SU-DHL-6 (cell line): ENCODE measurements at regions not wholly inside any gene's neighbourhood (a gene's known extent, or its start where the extent isn't known, plus 50 kb on each side); places are given as distances from the start of the nearest gene placed in this dataset.

ENCODE experiments used
- H2AFZ ChIP-seq: fragments of 200-600 bp; sonication (generic); 2 replicates; pipeline ENCODE4 v1.6.1; 2014; ENCODE audit warnings: low read depth, mild to moderate bottlenecking, moderate library complexity, mixed read lengths, antibody characterized with exemption, low read length; ENCODE audit not compliant: severe bottlenecking
- H3F3A ChIP-seq: fragments of 200-600 bp; shearing (Covaris generic); 2 replicates; pipeline ENCODE4 v1.6.0; 2016; ENCODE audit warnings: antibody characterized with exemption, mild to moderate bottlenecking; ENCODE audit not compliant: insufficient read depth
- H3K27ac ChIP-seq: fragments of 200-600 bp; sonication (generic); 2 replicates; pipeline ENCODE4 v1.5.1; 2016; ENCODE audit warnings: low read depth, mild to moderate bottlenecking, low read length, moderate library complexity, mixed read lengths
- H3K27me3 ChIP-seq: fragments of 200-600 bp; sonication (generic), shearing (Covaris generic); 2 replicates; pipeline ENCODE4 v1.6.0; 2014; ENCODE audit warnings: mild to moderate bottlenecking, low read length
- H3K36me3 ChIP-seq: fragments of 200-600 bp; sonication (generic); 2 replicates; pipeline ENCODE4 v1.6.1; 2014; ENCODE audit warnings: mild to moderate bottlenecking, low read length, mixed read lengths
- H3K4me2 ChIP-seq: fragments of 300-600, 200-600 bp; shearing (Covaris generic), sonication (generic); 2 replicates; pipeline ENCODE4 v1.6.0; 2014; ENCODE audit warnings: low read length, low read depth, mild to moderate bottlenecking; ENCODE audit not compliant: poor library complexity, severe bottlenecking
- H3K4me3 ChIP-seq: fragments of 200-600 bp; sonication (generic); 2 replicates; pipeline ENCODE4 v1.5.1; 2014; ENCODE audit warnings: antibody characterized with exemption, low read length, mild to moderate bottlenecking, mixed read lengths; ENCODE audit not compliant: insufficient read depth, poor library complexity, severe bottlenecking
- H3K79me2 ChIP-seq: fragments of 200-600 bp; sonication (generic); 2 replicates; pipeline ENCODE4 v1.6.1; 2014; ENCODE audit warnings: mild to moderate bottlenecking, low read length, moderate library complexity; ENCODE audit not compliant: insufficient read depth
- H3K9ac ChIP-seq: fragments of 200-600 bp; sonication (generic); 2 replicates; pipeline ENCODE4 v1.7.0; 2014; ENCODE audit warnings: mild to moderate bottlenecking, low read length
- H3K9me2 ChIP-seq: fragments of 200-600 bp; sonication (generic); replicated peaks from 2 replicates; pipeline ENCODE4 v1.6.1; 2014; ENCODE audit warnings: low read length; ENCODE audit not compliant: insufficient read depth
- H3K9me3 ChIP-seq: fragments of 200-600 bp; sonication (generic); 2 replicates; pipeline ENCODE4 v1.6.1; 2014; ENCODE audit warnings: low read length, mixed read lengths; ENCODE audit not compliant: insufficient read depth
- H4K20me1 ChIP-seq: fragments of 200-600 bp; sonication (generic); 2 replicates; pipeline ENCODE4 v1.6.1; 2014; ENCODE audit warnings: low read depth, mild to moderate bottlenecking, antibody characterized with exemption, low read length, moderate library complexity, mixed read lengths
- EZH2phosphoT487 ChIP-seq: fragments of 200-600 bp; sonication (generic), shearing (Covaris generic); conservative IDR thresholded peaks from 2 replicates; pipeline ENCODE4 v1.6.1; 2018; ENCODE audit warnings: mild to moderate bottlenecking, antibody characterized with exemption, low read length, moderate library complexity, mixed read lengths
- TF ChIP-seq, protein P1 (sequence below): fragments of 200-600 bp; sonication (generic); IDR thresholded peaks from one replicate; pipeline ENCODE4 v1.5.1; 2017; ENCODE audit warnings: antibody characterized with exemption, mild to moderate bottlenecking, low read length, moderate library complexity; ENCODE audit not compliant: insufficient read depth, poor library complexity, severe bottlenecking

DNA sequence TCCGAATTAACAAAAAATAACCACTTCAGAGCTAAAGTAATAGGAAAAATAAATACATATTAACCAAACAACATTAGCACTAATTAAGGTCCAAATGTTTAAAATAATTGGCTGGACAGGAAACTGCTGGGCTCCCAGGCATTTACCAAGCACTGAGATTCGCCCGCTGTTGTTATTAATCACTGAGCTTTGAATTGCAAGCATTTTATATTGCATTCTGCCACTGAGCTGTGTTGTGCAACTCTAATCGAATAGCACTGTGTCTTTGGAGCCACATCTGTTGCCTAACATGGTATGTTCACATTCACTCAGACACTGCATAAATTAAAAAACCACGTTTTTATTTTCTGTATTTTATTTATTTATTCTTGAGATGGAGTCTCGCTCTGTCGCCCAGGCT lies 88.9 kb downstream of the SOWAHC start:
- H3K9me2 ChIP-seq = no peaks in the 10 kb centered on the region
- H4K20me1 ChIP-seq = no peaks in the 10 kb centered on the region
- no peak overlapping the region for H3K9ac ChIP-seq
- H3K79me2 ChIP-seq = no peaks in the 10 kb centered on the region
- no peaks in the 10 kb centered on the region for H3K27me3 ChIP-seq
- H3K9me3 ChIP-seq = no peaks in the 10 kb centered on the region
- no peak overlapping the region for H2AFZ ChIP-seq
- no peaks in the 10 kb centered on the region for H3F3A ChIP-seq
- TF ChIP-seq EZH2phosphoT487 = no peak
- TF ChIP-seq, protein P1, sequence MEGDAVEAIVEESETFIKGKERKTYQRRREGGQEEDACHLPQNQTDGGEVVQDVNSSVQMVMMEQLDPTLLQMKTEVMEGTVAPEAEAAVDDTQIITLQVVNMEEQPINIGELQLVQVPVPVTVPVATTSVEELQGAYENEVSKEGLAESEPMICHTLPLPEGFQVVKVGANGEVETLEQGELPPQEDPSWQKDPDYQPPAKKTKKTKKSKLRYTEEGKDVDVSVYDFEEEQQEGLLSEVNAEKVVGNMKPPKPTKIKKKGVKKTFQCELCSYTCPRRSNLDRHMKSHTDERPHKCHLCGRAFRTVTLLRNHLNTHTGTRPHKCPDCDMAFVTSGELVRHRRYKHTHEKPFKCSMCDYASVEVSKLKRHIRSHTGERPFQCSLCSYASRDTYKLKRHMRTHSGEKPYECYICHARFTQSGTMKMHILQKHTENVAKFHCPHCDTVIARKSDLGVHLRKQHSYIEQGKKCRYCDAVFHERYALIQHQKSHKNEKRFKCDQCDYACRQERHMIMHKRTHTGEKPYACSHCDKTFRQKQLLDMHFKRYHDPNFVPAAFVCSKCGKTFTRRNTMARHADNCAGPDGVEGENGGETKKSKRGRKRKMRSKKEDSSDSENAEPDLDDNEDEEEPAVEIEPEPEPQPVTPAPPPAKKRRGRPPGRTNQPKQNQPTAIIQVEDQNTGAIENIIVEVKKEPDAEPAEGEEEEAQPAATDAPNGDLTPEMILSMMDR = no peak
- no peaks in the 10 kb centered on the region for H3K36me3 ChIP-seq
- H3K4me2 ChIP-seq = no peak overlapping the region
- H3K4me3 ChIP-seq = no peak overlapping the region
- H3K27ac ChIP-seq = no peak overlapping the region

DNA sequence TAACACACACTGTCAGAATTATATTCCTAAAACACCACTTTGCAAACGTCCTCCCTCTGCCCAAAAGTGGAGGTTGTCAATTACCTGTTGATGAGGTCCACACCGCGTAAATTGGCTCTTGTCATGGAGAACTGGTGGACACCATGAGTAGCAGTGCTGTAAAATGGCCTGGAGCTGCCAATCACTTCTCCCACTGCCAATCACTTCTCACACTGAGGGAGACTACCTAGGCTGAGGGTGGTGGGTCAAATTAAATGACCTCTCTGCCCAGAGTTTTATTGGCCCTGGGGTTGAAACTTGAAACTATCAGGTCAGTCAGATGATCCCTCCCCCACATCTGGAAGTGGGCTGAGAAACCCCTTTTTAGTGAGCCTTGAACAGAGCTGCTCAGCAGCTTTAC lies 89.6 kb downstream of the SOWAHC start:
- TF ChIP-seq, protein P1 = no peak
- TF ChIP-seq EZH2phosphoT487 = no peak
- Histone ChIP-seq H3K4me2 (no peak overlapping the region), H3K9ac (no peak overlapping the region), H3K79me2 (no peaks in the 10 kb centered on the region), H3K36me3 (no peaks in the 10 kb centered on the region), H3K9me2 (no peaks in the 10 kb centered on the region), H3K27ac (no peak overlapping the region), H3F3A (no peaks in the 10 kb centered on the region), H2AFZ (no peak overlapping the region), H4K20me1 (no peaks in the 10 kb centered on the region), H3K4me3 (no peak overlapping the region), H3K27me3 (no peaks in the 10 kb centered on the region), H3K9me3 (no peaks in the 10 kb centered on the region)

DNA sequence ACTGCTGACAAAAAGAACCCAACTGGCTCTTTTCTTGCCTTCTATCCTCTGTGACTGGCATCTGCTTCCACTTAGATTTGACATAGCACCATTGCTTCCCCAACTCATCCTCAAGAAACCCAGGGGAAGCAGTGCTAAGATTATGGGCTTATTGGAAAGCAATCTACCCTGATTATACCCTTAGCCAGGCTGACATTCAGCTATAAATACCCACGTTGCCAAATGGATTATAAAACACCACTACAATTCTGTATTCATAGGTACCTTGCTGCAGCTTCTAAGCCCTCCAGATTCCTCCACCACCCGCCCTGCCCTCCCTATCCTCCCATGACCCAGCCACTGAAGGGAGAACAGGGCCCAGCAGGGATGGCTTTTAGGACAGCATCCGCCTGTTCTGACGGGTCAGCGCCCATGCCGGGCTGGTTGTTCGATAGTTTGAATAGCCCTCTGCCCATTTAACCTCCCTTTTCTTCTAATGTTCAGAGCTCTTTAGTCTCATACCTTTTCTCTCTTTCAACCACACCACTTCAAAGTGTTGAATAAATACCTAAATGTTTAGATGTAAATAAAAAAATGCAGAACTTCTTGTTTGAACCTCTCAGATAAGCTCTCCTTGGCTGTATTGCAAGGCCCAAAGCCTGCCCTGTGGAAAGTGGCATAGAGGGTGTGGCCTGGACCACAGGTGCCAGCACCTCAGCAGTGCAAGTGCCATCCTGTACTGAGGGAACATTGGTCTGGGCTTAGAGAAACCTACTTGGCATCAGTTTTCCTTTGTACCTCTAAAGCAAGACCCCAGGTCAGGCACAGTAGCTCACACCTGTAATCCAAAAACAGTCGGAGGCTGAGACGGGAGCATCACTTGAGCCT lies 86.6 kb upstream of the RGPD5 start:
- H3K9me2 ChIP-seq = no peaks in the 10 kb centered on the region
- TF ChIP-seq, protein P1 = no peak
- TF ChIP-seq EZH2phosphoT487 = no peak
- no peak overlapping the region for H2AFZ ChIP-seq
- no peaks in the 10 kb centered on the region for H3F3A ChIP-seq
- no peaks in the 10 kb centered on the region for H3K27me3 ChIP-seq
- no peak overlapping the region for H3K27ac ChIP-seq
- no peaks in the 10 kb centered on the region for H3K79me2 ChIP-seq
- H3K9ac ChIP-seq = no peak overlapping the region
- H4K20me1 ChIP-seq = no peaks in the 10 kb centered on the region
- no peaks in the 10 kb centered on the region for H3K36me3 ChIP-seq
- no peaks in the 10 kb centered on the region for H3K9me3 ChIP-seq
- H3K4me2 ChIP-seq = no peak overlapping the region
- no peak overlapping the region for H3K4me3 ChIP-seq
